ENCODE measurements at regions not wholly inside any gene's neighbourhood (a gene's known extent, or its start where the extent isn't known, plus 50 kb on each side); places are given as distances from the start of the nearest gene placed in this dataset.
"Not testable (repeated sequence)": the region's sequence is repeated elsewhere in the genome, so short reads cannot be mapped to it uniquely, and the experiment has no call there.

DNA sequence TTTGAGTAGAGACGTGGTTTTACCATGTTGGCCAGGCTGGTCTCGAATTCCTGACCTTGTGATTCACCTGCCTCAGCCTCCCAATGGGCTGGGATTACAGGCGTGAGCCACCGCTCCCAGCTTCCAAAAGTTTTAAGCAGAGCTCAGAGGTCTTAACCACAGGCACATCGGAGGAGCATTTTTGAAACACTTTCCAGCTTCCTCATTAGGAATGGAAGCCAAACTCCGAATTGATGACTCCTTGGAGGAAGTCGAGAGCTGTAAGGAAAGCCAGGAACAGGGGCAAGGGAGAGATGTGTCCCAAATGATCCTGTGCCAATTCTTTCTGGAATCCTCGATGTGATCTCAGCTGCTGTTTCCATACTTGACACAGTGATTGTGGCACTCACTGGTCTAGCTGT, 56.2 kb upstream of the CCZ1B start:
- not testable (repeated sequence) for DNase-seq (ENCODE audit: low spot score); H3K27ac ChIP-seq; H3K4me3 ChIP-seq

- H3K4me3 ChIP-seq; H3K27ac ChIP-seq; DNase-seq (ENCODE audit: low spot score): not testable (repeated sequence)
Measured at GRCh38 chr7:6883756-6884155, 57.7 kb upstream of the CCZ1B start.

DNA sequence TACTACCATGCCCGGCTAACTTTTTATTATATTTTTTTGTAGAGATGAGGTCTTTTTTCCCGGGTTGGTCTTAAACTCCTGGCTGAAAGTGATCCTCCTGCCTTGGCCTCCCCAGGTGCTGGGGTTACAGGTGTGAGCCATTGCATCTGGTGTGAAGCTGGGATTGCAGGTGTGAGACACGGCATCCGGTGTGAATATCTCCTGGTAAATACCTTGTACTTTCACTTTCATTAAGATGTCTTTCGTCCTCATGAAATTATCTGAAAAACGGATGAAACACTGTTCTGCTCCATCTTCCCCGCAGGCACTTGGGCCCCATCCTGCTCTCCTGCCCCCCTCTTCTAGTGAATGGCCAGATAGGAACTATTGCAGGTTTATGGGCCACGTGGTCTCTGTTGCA, 60.1 kb upstream of the CCZ1B start:
- no peak for TF ChIP-seq CTCF (IDR thresholded peaks at IDR 0.05)
- no peak for DNase-seq (ENCODE audit: low spot score)
- H3K4me3 ChIP-seq = no peak overlapping the region
- no peak overlapping the region for H3K27ac ChIP-seq

- H3K27ac ChIP-seq; H3K4me3 ChIP-seq; DNase-seq (ENCODE audit: low spot score): not testable (repeated sequence)
Measured at GRCh38 chr7:6888267-6889045, 62.4 kb upstream of the CCZ1B start.

DNA sequence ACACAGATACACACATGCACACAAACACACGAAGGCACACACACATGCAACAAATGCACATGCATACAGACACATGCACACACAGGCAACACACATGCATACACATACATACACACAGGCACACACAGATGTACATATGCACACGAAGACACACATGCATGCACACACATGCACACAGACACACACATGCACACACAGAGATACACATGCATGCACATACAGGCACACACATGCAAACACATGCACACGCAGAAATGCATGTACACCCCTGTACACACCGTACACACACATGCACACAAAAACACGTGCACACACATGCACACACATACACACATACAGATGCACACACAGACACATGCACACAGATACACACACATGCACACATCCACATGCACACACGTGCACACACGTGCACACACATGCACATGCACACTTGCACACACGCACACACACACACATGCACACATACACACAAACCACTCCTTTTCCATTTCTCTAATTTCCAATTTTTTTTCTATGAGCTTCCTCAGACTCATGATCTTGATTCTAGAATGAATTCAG, 63.3 kb upstream of the CCZ1B start:
- H3K27ac ChIP-seq = no peak overlapping the region

DNA sequence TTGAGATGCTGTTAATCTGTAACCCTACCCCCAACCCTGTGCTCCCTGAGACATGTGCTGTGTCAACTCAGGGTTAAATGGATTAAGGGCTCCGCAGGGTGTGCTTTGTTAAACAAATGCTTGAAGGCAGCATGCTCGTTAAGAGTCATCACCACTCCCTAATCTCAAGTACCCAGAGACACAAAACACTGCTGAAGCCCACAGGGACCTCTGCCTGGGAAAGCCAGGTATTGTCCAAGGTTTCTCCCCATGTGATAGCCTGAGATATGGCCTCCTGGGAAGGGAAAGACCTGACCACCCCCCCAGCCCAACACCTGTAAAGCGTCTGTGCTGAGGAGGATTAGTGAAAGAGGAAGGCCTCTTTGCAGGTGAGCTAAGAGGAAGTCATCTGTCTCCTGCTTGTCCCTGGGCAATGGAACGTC, 76.0 kb upstream of the CCZ1B start:
- H3K27ac ChIP-seq; H3K4me3 ChIP-seq; DNase-seq (ENCODE audit: low spot score): not testable (repeated sequence)

More for the DNA sequence above, 63.3 kb upstream of the CCZ1B start:
- no peak overlapping the region for H3K4me3 ChIP-seq
- no peak for TF ChIP-seq CTCF (IDR thresholded peaks at IDR 0.05)
- DNase-seq (ENCODE audit: low spot score) = no peak

DNA sequence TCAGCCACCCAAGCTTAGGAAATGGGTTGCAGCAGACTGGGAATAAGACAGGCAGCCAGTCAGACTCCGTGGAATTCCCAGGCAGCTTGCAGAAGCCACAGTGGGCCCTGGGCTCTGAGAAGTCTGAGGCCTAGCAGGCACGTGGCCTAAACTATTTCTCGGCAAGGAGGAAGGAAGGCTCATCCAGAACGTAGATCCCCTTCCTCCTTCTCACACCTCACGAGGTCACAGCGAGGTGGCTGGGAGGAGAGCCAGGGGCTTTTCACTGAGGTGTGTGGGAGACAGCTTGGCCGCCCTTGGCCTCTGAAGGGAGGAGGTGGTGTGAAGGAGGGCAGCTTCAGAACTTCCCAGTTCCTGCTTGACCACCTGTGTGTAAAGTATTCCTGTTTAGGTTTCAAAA, 77.2 kb upstream of the CCZ1B start:
- not testable (repeated sequence) for DNase-seq (ENCODE audit: low spot score); H3K4me3 ChIP-seq; H3K27ac ChIP-seq

DNA sequence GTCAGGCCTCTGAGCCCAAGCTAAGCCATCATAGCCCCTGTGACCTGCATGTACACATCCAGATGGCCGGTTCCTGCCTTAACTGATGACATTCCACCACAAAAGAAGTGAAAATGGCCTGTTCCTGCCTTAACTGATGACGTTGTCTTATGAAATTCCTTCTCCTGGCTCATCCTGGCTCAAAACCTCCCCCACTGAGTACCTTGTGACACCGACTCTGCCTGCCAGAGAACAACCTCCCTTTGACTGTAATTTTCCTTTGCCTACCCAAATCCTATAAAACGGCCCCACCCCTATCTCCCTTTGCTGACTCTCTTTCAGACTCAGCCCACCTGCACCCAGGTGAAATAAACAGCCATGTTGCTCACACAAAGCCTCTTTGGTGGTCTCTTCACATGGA, 77.7 kb upstream of the CCZ1B start:
- not testable (repeated sequence) for DNase-seq (ENCODE audit: low spot score); H3K4me3 ChIP-seq; H3K27ac ChIP-seq

DNA sequence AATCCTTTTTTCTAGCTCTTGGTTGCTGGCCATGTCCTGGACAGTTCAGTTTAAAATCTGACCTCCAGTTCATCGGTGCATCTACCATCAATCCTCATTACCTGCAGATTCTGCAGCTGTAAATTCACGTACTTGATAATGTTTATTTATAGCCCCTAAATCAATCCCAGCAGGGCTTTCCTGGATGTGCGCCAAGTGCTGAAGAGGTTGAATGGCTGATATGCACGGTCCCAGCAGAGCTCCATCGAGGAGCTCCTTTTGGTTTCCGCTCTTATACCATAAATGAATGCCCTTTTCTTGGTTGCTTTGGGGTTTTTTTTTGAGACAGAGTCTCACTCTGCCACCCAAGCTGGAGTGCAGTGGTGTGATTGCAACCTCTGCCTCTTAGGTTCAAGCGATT, 91.2 kb upstream of the CCZ1B start:
- Histone ChIP-seq H3K4me3 (no peak overlapping the region), H3K27ac (no peak overlapping the region)
- no peak for DNase-seq (ENCODE audit: low spot score)
- no peak for TF ChIP-seq CTCF (IDR thresholded peaks at IDR 0.05)

GRCh38 chr7:6919169-6919568, 93.1 kb upstream of the CCZ1B start:
- DNase-seq (ENCODE audit: low spot score); H3K27ac ChIP-seq; H3K4me3 ChIP-seq: not testable (repeated sequence)

DNA sequence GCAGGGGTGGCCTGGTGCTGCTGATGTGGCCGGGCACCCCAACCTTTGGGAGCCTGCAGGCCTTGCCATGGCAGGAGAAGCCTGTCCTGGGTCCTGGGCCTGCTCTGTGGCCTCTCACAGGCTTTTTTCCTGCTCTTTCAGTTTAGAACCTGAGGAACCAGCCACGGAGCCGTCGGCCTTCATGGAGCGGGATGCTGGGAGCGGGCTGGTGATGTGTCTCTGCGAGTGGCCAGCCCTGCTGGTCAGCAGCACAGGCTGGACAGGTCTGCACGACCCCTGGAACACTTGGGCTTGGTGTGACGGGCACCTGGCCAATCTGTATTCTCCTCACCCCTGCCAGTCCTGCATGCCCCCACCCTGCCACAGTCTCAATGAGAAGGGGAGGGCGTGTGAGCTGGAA, 98.4 kb upstream of the CCZ1B start:
- not testable (repeated sequence) for H3K4me3 ChIP-seq; H3K27ac ChIP-seq; DNase-seq (ENCODE audit: low spot score)

DNA sequence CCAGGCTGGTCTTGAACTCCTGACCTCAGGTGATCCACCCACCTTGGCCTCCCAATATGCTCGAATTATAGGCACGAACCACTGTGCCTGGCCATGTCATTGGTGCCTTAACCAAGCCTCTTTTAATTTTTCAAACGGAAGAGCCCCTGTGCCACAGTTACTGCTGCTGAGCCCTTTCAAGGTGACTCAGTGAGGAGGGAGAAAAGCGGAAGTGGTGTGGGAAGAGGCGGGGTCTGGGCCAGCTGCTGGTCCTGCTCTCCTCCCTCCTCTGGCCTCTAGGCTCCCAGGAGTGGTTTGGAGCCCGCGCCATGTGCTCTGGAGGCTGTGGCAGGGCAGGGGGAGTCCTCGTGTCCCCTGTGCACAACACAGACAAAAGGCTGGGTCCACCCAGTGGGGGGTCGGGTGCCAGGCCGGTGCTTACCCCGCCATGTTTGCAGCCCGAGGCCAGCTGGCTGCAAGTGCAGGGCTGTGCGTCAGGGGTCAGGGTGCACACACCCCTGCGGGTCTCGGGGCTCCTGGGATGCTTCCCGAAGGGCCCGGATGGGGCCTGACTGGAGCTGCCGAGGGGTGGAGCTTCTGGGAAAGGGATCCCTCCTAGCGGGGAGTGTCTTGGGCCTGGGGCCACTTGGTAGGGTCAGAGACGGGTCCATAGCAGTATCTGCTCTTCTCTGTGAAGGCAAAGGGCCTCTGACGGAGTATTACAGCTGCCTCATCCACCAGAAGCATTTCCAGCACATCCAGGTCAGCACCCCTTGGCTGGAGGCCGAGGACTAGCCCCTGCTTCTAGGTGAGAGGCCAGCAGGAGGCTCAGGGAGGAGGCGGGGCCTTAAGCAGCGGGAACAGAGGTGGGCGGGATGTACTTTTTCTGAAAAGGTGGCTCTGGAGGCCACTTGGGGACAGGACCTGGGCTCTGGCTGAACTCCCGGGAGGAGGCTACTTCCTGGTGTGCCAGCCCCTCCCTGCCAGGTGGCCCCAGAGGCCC, 100.4 kb upstream of the CCZ1B start:
- not testable (repeated sequence) for DNase-seq (ENCODE audit: low spot score); H3K27ac ChIP-seq; H3K4me3 ChIP-seq

- H3K27ac ChIP-seq, H3K4me3 ChIP-seq: not testable (repeated sequence)
Measured at GRCh38 chr7:6927643-6928042, 101.6 kb upstream of the CCZ1B start.

GRCh38 chr7:6929588-6929987, 103.5 kb upstream of the CCZ1B start:
- not testable (repeated sequence) for H3K4me3 ChIP-seq; H3K27ac ChIP-seq; DNase-seq (ENCODE audit: low spot score)

More at GRCh38 chr7:6927643-6928042, 101.6 kb upstream of the CCZ1B start:
- DNase-seq (ENCODE audit: low spot score) = not testable (repeated sequence)

DNA sequence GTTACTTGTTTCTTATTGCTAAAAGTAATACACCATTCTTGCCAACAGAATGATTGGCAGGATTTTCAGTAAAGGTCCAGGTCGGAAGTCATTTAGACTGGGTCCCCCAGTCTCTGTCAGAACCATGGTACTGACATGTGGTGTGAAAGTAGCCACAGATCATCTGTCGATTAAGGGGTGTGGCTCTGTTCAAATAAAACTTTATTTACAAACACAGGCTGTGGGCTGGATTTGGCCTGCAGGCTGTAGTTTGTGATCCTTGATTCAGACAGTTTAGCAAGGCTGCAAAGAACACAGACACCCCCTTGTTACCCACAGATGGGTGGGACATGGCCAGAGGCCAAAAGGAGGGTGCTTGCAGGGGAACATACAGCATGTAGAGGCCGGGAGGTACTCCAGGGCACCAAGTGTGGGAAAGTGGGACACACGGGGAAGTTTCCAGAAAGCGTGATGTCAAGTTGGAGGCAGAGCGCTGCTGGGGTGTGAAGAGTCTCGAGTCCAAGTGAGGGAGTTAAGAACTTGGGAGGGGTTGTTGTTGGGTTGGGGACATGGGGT, 104.1 kb upstream of the CCZ1B start:
- not testable (repeated sequence) for H3K27ac ChIP-seq; H3K4me3 ChIP-seq; DNase-seq (ENCODE audit: low spot score)

Data from coronary artery (tissue), 2 donors.